Testis (tissue), 2 donors: ENCODE measurements at regions not wholly inside any gene's neighbourhood (a gene's known extent, or its start where the extent isn't known, plus 50 kb on each side); places are given as distances from the start of the nearest gene placed in this dataset.

Experiments
- DNase-seq: peaks from one replicate; pipeline ENCODE4 v3.0.0-alpha.2; 2019
- H3K27ac ChIP-seq, 2 donors: fragments of 200-600 bp; sonication (generic); one replicate each; pipeline ENCODE4 v1.5.1; 2019
- H3K27me3 ChIP-seq: fragments of 200-600 bp; sonication (generic); one replicate; pipeline ENCODE4 v1.5.1; 2019
- H3K36me3 ChIP-seq: fragments of 200-600 bp; sonication (generic); one replicate; pipeline ENCODE4 v1.5.1; 2017; ENCODE audit warnings: low read depth; ENCODE audit errors: missing control alignments
- H3K4me1 ChIP-seq: fragments of 200-600 bp; sonication (generic); one replicate; pipeline ENCODE4 v1.5.1; 2019
- H3K4me3 ChIP-seq, 2 donors: fragments of 200-600 bp; sonication (generic); one replicate each; pipeline ENCODE4 v1.5.1; 2017 to 2019
- H3K9me3 ChIP-seq: fragments of 200-600 bp; sonication (generic); one replicate; pipeline ENCODE4 v1.5.1; 2017
- CTCF ChIP-seq, 3 experiments: fragments of 450-650 bp in 2 of 3; fragments of 200-600 bp in 1 of 3; sonication (generic) in 1 of 3; IDR thresholded peaks; one replicate each; pipeline ENCODE4 v1.5.1; 2016 to 2019; ENCODE audit warnings: antibody characterized with exemption in 3 of 3, mild to moderate bottlenecking in 2 of 3, moderate library complexity in 1 of 3
- POLR2A ChIP-seq: fragments of 450-650 bp; IDR thresholded peaks from one replicate; pipeline ENCODE4 v1.6.1; 2017; ENCODE audit warnings: antibody characterized with exemption, mild to moderate bottlenecking, moderate library complexity
- WGBS, 2 donors: methylation state at CpG; one replicate each; pipeline ENCODE4 v1.1.5; 2018; 5-methylcytosine and 5-hydroxymethylcytosine counted together
- intact Hi-C: fragments of 100-400 bp; cut with DNase I; formaldehyde crosslinking; loops from one replicate; pipeline ENCODE4 v1.15.1; 2023; ENCODE audit warnings: low total_unique reads

GRCh38 chr2:220743203-220743602, 828.9 kb downstream of the EPHA4 start:
- Histone ChIP-seq H3K27me3 (no peaks in the 10 kb centered on the region), H3K4me3 (no peak overlapping the region), H3K4me1 (no peaks in the 10 kb centered on the region), H3K9me3 (no peaks in the 10 kb centered on the region), H3K36me3 (no peaks in the 10 kb centered on the region), H3K27ac (no peak overlapping the region)
- intact Hi-C loops: no loop called here
- TF ChIP-seq POLR2A (no peak), CTCF (IDR thresholded peaks at IDR 0.05) (no peak)
- no peak for DNase-seq
- WGBS, 2 donors: 90 to 91% methylated on average over 2 of the region's 2 CpGs

- Histone ChIP-seq H3K9me3 (no peaks in the 10 kb centered on the region), H3K27me3 (no peaks in the 10 kb centered on the region), H3K4me3 (no peak overlapping the region), H3K27ac (no peak overlapping the region), H3K36me3 (no peaks in the 10 kb centered on the region), H3K4me1 (no peaks in the 10 kb centered on the region)
- WGBS, 2 donors: 66 to 77% methylated on average over 2 of the region's 2 CpGs
- intact Hi-C loops: no loop called here
- TF ChIP-seq CTCF (IDR thresholded peaks at IDR 0.05) (no peak), POLR2A (no peak)
- DNase-seq: no peak
These were observed 827.2 kb downstream of the EPHA4 start for GRCh38 chr2:220744861-220745260.

- Histone ChIP-seq H3K4me3 (no peak overlapping the region), H3K36me3 (no peaks in the 10 kb centered on the region), H3K27ac (no peak overlapping the region), H3K27me3 (no peaks in the 10 kb centered on the region), H3K4me1 (no peaks in the 10 kb centered on the region), H3K9me3 (no peaks in the 10 kb centered on the region)
- TF ChIP-seq POLR2A (no peak), CTCF (IDR thresholded peaks at IDR 0.05) (no peak)
- intact Hi-C loops: no loop called here
- WGBS, 2 donors: 94% methylated on average over 8 of the region's 8 CpGs
- DNase-seq: no peak
These were observed 826.4 kb downstream of the EPHA4 start for GRCh38 chr2:220745682-220746081.

GRCh38 chr2:220747736-220748135, 824.4 kb downstream of the EPHA4 start:
- H3K36me3 ChIP-seq: no peaks in the 10 kb centered on the region
- H3K27me3 ChIP-seq: no peaks in the 10 kb centered on the region
- 85 to 89% methylated on average over 1 of the region's 1 CpG for WGBS, 2 donors
- H3K4me3 ChIP-seq: no peak overlapping the region
- H3K27ac ChIP-seq: no peak overlapping the region
- intact Hi-C loops: no loop called here
- H3K9me3 ChIP-seq: no peaks in the 10 kb centered on the region
- no peak for DNase-seq
- H3K4me1 ChIP-seq: no peaks in the 10 kb centered on the region
- no peak for TF ChIP-seq POLR2A
- no peak for TF ChIP-seq CTCF (IDR thresholded peaks at IDR 0.05)

GRCh38 chr2:220748875-220749479, 823.1 kb downstream of the EPHA4 start:
- no peaks in the 10 kb centered on the region for H3K9me3 ChIP-seq
- no peaks in the 10 kb centered on the region for H3K4me1 ChIP-seq
- H3K4me3 ChIP-seq: no peak overlapping the region
- no peaks in the 10 kb centered on the region for H3K36me3 ChIP-seq
- WGBS, 2 donors: 46 to 60% methylated on average over 10 to 12 of the region's 12 CpGs
- intact Hi-C loops: no loop called here
- no peak overlapping the region for H3K27ac ChIP-seq
- H3K27me3 ChIP-seq: no peaks in the 10 kb centered on the region
- no peak for DNase-seq
- TF ChIP-seq POLR2A (no peak), CTCF (IDR thresholded peaks at IDR 0.05) (no peak)
